ENCODE measurements at regions not wholly inside any gene's neighbourhood (a gene's known extent, or its start where the extent isn't known, plus 50 kb on each side); places are given as distances from the start of the nearest gene placed in this dataset.

DNA sequence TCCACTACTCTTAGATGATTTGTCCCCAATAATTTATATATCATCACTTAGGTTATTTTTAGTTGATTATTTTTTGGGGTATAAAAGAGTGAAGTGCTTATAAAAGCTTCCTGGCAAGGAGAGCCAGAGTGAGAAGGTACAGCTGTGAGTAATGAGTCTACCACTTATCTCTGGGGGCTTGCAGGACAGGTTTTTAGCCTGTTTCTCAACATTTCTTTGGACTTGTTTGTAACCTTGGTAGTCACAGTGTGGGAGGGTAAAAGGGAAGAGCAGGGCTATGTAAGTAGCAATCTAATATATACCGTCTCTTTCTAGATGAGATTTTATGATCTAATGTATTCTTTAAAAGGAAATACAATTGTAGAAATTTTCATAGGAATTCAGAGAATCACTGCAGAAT lies 321.3 kb upstream of the GOLIM4 start (continued):
- TF ChIP-seq, protein P1, sequence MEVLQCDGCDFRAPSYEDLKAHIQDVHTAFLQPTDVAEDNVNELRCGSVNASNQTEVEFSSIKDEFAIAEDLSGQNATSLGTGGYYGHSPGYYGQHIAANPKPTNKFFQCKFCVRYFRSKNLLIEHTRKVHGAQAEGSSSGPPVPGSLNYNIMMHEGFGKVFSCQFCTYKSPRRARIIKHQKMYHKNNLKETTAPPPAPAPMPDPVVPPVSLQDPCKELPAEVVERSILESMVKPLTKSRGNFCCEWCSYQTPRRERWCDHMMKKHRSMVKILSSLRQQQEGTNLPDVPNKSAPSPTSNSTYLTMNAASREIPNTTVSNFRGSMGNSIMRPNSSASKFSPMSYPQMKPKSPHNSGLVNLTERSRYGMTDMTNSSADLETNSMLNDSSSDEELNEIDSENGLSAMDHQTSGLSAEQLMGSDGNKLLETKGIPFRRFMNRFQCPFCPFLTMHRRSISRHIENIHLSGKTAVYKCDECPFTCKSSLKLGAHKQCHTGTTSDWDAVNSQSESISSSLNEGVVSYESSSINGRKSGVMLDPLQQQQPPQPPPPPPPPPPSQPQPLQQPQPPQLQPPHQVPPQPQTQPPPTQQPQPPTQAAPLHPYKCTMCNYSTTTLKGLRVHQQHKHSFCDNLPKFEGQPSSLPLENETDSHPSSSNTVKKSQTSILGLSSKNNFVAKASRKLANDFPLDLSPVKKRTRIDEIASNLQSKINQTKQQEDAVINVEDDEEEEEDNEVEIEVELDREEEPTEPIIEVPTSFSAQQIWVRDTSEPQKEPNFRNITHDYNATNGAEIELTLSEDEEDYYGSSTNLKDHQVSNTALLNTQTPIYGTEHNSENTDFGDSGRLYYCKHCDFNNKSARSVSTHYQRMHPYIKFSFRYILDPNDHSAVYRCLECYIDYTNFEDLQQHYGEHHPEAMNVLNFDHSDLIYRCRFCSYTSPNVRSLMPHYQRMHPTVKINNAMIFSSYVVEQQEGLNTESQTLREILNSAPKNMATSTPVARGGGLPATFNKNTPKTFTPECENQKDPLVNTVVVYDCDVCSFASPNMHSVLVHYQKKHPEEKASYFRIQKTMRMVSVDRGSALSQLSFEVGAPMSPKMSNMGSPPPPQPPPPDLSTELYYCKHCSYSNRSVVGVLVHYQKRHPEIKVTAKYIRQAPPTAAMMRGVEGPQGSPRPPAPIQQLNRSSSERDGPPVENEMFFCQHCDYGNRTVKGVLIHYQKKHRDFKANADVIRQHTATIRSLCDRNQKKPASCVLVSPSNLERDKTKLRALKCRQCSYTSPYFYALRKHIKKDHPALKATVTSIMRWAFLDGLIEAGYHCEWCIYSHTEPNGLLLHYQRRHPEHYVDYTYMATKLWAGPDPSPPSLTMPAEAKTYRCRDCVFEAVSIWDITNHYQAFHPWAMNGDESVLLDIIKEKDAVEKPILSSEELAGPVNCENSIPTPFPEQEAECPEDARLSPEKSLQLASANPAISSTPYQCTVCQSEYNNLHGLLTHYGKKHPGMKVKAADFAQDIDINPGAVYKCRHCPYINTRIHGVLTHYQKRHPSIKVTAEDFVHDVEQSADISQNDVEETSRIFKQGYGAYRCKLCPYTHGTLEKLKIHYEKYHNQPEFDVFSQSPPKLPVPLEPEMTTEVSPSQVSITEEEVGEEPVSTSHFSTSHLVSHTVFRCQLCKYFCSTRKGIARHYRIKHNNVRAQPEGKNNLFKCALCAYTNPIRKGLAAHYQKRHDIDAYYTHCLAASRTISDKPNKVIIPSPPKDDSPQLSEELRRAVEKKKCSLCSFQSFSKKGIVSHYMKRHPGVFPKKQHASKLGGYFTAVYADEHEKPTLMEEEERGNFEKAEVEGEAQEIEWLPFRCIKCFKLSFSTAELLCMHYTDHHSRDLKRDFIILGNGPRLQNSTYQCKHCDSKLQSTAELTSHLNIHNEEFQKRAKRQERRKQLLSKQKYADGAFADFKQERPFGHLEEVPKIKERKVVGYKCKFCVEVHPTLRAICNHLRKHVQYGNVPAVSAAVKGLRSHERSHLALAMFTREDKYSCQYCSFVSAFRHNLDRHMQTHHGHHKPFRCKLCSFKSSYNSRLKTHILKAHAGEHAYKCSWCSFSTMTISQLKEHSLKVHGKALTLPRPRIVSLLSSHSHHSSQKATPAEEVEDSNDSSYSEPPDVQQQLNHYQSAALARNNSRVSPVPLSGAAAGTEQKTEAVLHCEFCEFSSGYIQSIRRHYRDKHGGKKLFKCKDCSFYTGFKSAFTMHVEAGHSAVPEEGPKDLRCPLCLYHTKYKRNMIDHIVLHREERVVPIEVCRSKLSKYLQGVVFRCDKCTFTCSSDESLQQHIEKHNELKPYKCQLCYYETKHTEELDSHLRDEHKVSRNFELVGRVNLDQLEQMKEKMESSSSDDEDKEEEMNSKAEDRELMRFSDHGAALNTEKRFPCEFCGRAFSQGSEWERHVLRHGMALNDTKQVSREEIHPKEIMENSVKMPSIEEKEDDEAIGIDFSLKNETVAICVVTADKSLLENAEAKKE (CRISPR knock-in tag; IDR thresholded peaks at IDR 0.05), result no peak
- TF ChIP-seq, protein P2, sequence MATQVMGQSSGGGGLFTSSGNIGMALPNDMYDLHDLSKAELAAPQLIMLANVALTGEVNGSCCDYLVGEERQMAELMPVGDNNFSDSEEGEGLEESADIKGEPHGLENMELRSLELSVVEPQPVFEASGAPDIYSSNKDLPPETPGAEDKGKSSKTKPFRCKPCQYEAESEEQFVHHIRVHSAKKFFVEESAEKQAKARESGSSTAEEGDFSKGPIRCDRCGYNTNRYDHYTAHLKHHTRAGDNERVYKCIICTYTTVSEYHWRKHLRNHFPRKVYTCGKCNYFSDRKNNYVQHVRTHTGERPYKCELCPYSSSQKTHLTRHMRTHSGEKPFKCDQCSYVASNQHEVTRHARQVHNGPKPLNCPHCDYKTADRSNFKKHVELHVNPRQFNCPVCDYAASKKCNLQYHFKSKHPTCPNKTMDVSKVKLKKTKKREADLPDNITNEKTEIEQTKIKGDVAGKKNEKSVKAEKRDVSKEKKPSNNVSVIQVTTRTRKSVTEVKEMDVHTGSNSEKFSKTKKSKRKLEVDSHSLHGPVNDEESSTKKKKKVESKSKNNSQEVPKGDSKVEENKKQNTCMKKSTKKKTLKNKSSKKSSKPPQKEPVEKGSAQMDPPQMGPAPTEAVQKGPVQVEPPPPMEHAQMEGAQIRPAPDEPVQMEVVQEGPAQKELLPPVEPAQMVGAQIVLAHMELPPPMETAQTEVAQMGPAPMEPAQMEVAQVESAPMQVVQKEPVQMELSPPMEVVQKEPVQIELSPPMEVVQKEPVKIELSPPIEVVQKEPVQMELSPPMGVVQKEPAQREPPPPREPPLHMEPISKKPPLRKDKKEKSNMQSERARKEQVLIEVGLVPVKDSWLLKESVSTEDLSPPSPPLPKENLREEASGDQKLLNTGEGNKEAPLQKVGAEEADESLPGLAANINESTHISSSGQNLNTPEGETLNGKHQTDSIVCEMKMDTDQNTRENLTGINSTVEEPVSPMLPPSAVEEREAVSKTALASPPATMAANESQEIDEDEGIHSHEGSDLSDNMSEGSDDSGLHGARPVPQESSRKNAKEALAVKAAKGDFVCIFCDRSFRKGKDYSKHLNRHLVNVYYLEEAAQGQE (IDR thresholded peaks at IDR 0.05; ENCODE audit: unreplicated experiment), result no peak
- TF ChIP-seq CREB1 (CRISPR knock-in tag; IDR thresholded peaks at IDR 0.05; ENCODE audit: low read depth) (no peak), NANOG (IDR thresholded peaks at IDR 0.05; ENCODE audit: borderline replicate concordance) (no peak)
- TF ChIP-seq, protein P3, sequence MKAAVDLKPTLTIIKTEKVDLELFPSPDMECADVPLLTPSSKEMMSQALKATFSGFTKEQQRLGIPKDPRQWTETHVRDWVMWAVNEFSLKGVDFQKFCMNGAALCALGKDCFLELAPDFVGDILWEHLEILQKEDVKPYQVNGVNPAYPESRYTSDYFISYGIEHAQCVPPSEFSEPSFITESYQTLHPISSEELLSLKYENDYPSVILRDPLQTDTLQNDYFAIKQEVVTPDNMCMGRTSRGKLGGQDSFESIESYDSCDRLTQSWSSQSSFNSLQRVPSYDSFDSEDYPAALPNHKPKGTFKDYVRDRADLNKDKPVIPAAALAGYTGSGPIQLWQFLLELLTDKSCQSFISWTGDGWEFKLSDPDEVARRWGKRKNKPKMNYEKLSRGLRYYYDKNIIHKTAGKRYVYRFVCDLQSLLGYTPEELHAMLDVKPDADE (IDR thresholded peaks at IDR 0.05), result no peak

Measured in GM23338 (cell line).